ENCODE measurements at regions not wholly inside any gene's neighbourhood (a gene's known extent, or its start where the extent isn't known, plus 50 kb on each side); places are given as distances from the start of the nearest gene placed in this dataset.

DNA sequence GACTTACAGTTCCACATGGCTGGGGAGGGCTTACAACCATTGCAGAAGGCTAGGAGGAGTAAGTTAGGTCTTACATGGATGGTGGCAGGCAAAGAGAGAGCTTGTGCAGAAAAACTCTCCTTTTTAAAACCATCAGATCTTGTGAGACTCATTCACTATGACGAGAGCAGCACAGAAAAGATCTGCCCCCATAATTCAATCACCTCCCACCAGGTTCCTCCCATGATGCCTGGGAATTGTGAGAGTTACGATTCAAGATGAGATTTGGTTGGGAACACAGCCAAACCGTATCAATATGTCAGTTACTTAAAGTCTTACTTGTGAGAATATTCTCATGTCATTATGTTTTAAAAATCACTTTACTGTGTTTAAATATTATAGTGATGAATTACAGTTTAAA is 481.9 kb downstream of the ARL4A start (continued):
- TF ChIP-seq, protein P1, sequence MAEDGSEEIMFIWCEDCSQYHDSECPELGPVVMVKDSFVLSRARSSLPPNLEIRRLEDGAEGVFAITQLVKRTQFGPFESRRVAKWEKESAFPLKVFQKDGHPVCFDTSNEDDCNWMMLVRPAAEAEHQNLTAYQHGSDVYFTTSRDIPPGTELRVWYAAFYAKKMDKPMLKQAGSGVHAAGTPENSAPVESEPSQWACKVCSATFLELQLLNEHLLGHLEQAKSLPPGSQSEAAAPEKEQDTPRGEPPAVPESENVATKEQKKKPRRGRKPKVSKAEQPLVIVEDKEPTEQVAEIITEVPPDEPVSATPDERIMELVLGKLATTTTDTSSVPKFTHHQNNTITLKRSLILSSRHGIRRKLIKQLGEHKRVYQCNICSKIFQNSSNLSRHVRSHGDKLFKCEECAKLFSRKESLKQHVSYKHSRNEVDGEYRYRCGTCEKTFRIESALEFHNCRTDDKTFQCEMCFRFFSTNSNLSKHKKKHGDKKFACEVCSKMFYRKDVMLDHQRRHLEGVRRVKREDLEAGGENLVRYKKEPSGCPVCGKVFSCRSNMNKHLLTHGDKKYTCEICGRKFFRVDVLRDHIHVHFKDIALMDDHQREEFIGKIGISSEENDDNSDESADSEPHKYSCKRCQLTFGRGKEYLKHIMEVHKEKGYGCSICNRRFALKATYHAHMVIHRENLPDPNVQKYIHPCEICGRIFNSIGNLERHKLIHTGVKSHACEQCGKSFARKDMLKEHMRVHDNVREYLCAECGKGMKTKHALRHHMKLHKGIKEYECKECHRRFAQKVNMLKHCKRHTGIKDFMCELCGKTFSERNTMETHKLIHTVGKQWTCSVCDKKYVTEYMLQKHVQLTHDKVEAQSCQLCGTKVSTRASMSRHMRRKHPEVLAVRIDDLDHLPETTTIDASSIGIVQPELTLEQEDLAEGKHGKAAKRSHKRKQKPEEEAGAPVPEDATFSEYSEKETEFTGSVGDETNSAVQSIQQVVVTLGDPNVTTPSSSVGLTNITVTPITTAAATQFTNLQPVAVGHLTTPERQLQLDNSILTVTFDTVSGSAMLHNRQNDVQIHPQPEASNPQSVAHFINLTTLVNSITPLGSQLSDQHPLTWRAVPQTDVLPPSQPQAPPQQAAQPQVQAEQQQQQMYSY (CRISPR knock-in tag; IDR thresholded peaks at IDR 0.05) = no peak
- TF ChIP-seq RB1 (IDR thresholded peaks at IDR 0.05; ENCODE audit: borderline replicate concordance) (no peak), MEF2B (IDR thresholded peaks at IDR 0.05; ENCODE audit: partially characterized antibody, poor library complexity, severe bottlenecking) (no peak), HDAC2 (IDR thresholded peaks at IDR 0.05) (no peak), FOS (IDR thresholded peaks at IDR 0.05; ENCODE audit: borderline replicate concordance, extremely low read depth, insufficient read length) (no peak), SRF (IDR thresholded peaks at IDR 0.05; ENCODE audit: low read depth in 2 of 2, low read length in 2 of 2) (no peak)
- TF ChIP-seq, protein P2, sequence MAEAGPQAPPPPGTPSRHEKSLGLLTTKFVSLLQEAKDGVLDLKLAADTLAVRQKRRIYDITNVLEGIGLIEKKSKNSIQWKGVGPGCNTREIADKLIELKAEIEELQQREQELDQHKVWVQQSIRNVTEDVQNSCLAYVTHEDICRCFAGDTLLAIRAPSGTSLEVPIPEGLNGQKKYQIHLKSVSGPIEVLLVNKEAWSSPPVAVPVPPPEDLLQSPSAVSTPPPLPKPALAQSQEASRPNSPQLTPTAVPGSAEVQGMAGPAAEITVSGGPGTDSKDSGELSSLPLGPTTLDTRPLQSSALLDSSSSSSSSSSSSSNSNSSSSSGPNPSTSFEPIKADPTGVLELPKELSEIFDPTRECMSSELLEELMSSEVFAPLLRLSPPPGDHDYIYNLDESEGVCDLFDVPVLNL (IDR thresholded peaks at IDR 0.05; ENCODE audit: low read depth, low read length) = no peak

DNA sequence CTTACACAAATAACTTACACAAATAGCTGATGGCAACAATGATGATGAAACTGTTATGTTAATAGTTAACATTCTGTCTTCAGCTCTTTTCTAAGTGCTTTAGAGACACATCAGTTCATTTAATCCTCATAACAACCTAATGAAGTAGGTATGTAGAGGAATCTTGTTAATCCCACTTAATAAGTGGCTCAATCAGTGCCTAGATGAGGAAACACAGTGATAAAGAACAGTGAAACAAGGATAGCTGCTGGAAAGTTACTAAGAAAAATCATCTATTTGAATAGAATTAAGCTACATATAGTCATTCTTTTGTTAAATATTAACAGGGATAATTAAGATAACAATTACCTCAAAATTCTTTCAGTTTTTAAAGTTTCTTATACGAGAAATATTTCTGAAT is 487.6 kb downstream of the ARL4A start:
- H2AFZ ChIP-seq (ENCODE audit: control insufficient read depth, low read depth, low read length) = no peak overlapping the region
- H3K9ac ChIP-seq (ENCODE audit: control insufficient read depth, insufficient read depth, low read length) = no peak overlapping the region
- ChIA-PET RAD21 (ENCODE audit: unreplicated experiment) (no interaction called here), POLR2A (no interaction called here), SMC1A (ENCODE audit: uncharacterized antibody, unreplicated experiment) (no interaction called here), CTCF (no interaction called here)
- no peak overlapping the region for H3K27ac ChIP-seq (ENCODE audit: control insufficient read depth, insufficient read depth)
- H3K4me1 ChIP-seq (ENCODE audit: control insufficient read depth, insufficient read depth, low read length) = no peaks in the 10 kb centered on the region
- FAIRE-seq (no peak), ATAC-seq (no peak), DNase-seq (ENCODE audit: low read depth, low spot score) (no peak)
- no peaks in the 10 kb centered on the region for H3K9me3 ChIP-seq (replicated peaks; ENCODE audit: control insufficient read depth, insufficient read depth, low read length)
- WGBS (ENCODE audit: insufficient coverage, insufficient replicate concordance, low lambda C conversion rate, missing lambda C conversion rate) = 0% methylated on average over 1 of the region's 1 CpG
- H3K36me3 ChIP-seq (ENCODE audit: control insufficient read depth in 2 of 2, insufficient read depth in 2 of 2, low read length in 1 of 2) = no peaks in the 10 kb centered on the region
- H3K27me3 ChIP-seq (replicated peaks in 1 of 2; ENCODE audit: control insufficient read depth in 2 of 2, insufficient read depth in 2 of 2, low read length in 1 of 2) = no peaks in the 10 kb centered on the region
- in situ Hi-C loops (cut with MboI) (no loop called here), intact Hi-C loops (cut with micrococcal nuclease; ENCODE audit: unreplicated experiment) (loop anchor here (10.0 kb wide), 1 partner anchor 530 kb away; no protein-coding TSS in a partner anchor)
- no peak overlapping the region for H3K4me2 ChIP-seq (ENCODE audit: control insufficient read depth, insufficient read depth)
- no TSS peak for BruUV-seq (replicated peaks)
- H3K79me2 ChIP-seq (ENCODE audit: control insufficient read depth, insufficient read depth, low read length) = no peaks in the 10 kb centered on the region
- no peak overlapping the region for H3K4me3 ChIP-seq
- no peaks in the 10 kb centered on the region for H4K20me1 ChIP-seq (ENCODE audit: control insufficient read depth, insufficient read depth)
- TF ChIP-seq SMAD1 (IDR thresholded peaks at IDR 0.05; ENCODE audit: low read depth, partially characterized antibody) = no peak
- no peak for TF ChIP-seq CHD1 (IDR thresholded peaks at IDR 0.05; ENCODE audit: low read depth, low read length)
- no peak for TF ChIP-seq CBX3 (IDR thresholded peaks at IDR 0.05; ENCODE audit: borderline replicate concordance, low read depth)
- TF ChIP-seq MYB (IDR thresholded peaks at IDR 0.05; ENCODE audit: borderline replicate concordance, low read depth, low read length) = no peak
- no peak for TF ChIP-seq CBFB (IDR thresholded peaks at IDR 0.05; ENCODE audit: low read depth)
- no peak for TF ChIP-seq RCOR1 (conservative IDR thresholded peaks at IDR 0.05; ENCODE audit: low read depth, low read length)
- TF ChIP-seq CREB1 (IDR thresholded peaks at IDR 0.05; ENCODE audit: low read depth) = no peak
- TF ChIP-seq, protein P3, sequence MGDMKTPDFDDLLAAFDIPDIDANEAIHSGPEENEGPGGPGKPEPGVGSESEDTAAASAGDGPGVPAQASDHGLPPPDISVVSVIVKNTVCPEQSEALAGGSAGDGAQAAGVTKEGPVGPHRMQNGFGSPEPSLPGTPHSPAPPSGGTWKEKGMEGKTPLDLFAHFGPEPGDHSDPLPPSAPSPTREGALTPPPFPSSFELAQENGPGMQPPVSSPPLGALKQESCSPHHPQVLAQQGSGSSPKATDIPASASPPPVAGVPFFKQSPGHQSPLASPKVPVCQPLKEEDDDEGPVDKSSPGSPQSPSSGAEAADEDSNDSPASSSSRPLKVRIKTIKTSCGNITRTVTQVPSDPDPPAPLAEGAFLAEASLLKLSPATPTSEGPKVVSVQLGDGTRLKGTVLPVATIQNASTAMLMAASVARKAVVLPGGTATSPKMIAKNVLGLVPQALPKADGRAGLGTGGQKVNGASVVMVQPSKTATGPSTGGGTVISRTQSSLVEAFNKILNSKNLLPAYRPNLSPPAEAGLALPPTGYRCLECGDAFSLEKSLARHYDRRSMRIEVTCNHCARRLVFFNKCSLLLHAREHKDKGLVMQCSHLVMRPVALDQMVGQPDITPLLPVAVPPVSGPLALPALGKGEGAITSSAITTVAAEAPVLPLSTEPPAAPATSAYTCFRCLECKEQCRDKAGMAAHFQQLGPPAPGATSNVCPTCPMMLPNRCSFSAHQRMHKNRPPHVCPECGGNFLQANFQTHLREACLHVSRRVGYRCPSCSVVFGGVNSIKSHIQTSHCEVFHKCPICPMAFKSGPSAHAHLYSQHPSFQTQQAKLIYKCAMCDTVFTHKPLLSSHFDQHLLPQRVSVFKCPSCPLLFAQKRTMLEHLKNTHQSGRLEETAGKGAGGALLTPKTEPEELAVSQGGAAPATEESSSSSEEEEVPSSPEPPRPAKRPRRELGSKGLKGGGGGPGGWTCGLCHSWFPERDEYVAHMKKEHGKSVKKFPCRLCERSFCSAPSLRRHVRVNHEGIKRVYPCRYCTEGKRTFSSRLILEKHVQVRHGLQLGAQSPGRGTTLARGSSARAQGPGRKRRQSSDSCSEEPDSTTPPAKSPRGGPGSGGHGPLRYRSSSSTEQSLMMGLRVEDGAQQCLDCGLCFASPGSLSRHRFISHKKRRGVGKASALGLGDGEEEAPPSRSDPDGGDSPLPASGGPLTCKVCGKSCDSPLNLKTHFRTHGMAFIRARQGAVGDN (IDR thresholded peaks at IDR 0.05) = no peak
- no peak for TF ChIP-seq ZNF217 (IDR thresholded peaks at IDR 0.05)
- TF ChIP-seq GATAD2B (conservative IDR thresholded peaks at IDR 0.05; ENCODE audit: low read depth) = no peak

Measured in GM12878 (cell line).